ENCODE measurements at regions not wholly inside any gene's neighbourhood (a gene's known extent, or its start where the extent isn't known, plus 50 kb on each side); places are given as distances from the start of the nearest gene placed in this dataset.
"Not testable (repeated sequence)": the region's sequence is repeated elsewhere in the genome, so short reads cannot be mapped to it uniquely, and the experiment has no call there.

DNA sequence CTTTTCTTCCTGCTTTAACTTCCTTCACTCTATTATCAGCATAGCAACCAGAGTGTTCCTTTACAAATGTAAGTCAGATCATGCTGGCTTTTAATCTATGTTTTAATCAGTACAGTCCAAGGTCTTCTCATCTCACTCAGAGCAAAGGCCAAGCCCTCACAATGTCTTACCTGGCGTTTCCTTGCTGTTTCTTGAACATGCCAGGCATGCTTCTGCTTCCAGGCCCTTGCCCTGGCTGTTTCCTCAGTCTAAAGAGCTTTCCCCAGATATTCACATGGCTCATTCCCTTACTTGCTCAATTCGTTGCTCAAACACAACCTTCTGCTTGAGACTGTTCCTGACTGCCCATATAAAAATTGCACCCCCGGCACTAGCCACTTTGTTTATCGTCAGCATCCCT is 121.7 kb upstream of the GLRA1 start:
- H3K27me3 ChIP-seq: no peaks in the 10 kb centered on the region
- no peak overlapping the region for H3K4me3 ChIP-seq
- H3K4me1 ChIP-seq: no peaks in the 10 kb centered on the region
- no peak overlapping the region for H3K27ac ChIP-seq
- DNase-seq (no peak), ATAC-seq (no peak)
- H3K9me3 ChIP-seq: no peaks in the 10 kb centered on the region
- no peaks in the 10 kb centered on the region for H3K36me3 ChIP-seq
- intact Hi-C loops (cut with DNase I): no loop called here
- TF ChIP-seq, protein P1, sequence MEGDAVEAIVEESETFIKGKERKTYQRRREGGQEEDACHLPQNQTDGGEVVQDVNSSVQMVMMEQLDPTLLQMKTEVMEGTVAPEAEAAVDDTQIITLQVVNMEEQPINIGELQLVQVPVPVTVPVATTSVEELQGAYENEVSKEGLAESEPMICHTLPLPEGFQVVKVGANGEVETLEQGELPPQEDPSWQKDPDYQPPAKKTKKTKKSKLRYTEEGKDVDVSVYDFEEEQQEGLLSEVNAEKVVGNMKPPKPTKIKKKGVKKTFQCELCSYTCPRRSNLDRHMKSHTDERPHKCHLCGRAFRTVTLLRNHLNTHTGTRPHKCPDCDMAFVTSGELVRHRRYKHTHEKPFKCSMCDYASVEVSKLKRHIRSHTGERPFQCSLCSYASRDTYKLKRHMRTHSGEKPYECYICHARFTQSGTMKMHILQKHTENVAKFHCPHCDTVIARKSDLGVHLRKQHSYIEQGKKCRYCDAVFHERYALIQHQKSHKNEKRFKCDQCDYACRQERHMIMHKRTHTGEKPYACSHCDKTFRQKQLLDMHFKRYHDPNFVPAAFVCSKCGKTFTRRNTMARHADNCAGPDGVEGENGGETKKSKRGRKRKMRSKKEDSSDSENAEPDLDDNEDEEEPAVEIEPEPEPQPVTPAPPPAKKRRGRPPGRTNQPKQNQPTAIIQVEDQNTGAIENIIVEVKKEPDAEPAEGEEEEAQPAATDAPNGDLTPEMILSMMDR (IDR thresholded peaks at IDR 0.05): no peak
- TF ChIP-seq POLR2A (IDR thresholded peaks at IDR 0.05): no peak
- 45% methylated on average over 4 of the region's 4 CpGs for WGBS (ENCODE audit: insufficient coverage, low coverage, low lambda C conversion rate, missing lambda C conversion rate)

DNA sequence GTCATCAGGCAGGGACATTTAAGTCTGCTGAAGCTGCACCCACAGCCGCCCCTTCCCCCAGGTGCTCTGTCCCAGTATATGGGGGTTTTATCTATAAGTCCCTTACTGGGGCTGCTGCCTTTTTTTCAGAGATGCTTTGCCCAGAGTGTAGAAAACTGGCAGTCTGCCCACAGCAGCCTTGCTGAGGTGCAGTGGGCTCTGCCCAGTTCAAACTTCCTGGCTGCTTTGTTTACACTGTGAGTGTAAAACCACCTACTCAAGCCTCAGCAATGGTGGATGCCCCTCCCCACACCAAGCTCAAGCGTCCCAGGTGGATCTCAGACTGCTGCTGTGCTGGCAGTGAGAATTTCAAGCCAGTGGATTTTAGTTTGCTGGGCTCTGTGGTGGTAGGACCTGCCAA is 114.2 kb upstream of the GLRA1 start:
- H3K4me1 ChIP-seq; ATAC-seq; H3K27me3 ChIP-seq; intact Hi-C loops (cut with DNase I); H3K36me3 ChIP-seq; DNase-seq; H3K4me3 ChIP-seq; H3K9me3 ChIP-seq; H3K27ac ChIP-seq: not testable (repeated sequence)
- 57% methylated on average over 1 of the region's 2 CpGs for WGBS (ENCODE audit: insufficient coverage, low coverage, low lambda C conversion rate, missing lambda C conversion rate)

DNA sequence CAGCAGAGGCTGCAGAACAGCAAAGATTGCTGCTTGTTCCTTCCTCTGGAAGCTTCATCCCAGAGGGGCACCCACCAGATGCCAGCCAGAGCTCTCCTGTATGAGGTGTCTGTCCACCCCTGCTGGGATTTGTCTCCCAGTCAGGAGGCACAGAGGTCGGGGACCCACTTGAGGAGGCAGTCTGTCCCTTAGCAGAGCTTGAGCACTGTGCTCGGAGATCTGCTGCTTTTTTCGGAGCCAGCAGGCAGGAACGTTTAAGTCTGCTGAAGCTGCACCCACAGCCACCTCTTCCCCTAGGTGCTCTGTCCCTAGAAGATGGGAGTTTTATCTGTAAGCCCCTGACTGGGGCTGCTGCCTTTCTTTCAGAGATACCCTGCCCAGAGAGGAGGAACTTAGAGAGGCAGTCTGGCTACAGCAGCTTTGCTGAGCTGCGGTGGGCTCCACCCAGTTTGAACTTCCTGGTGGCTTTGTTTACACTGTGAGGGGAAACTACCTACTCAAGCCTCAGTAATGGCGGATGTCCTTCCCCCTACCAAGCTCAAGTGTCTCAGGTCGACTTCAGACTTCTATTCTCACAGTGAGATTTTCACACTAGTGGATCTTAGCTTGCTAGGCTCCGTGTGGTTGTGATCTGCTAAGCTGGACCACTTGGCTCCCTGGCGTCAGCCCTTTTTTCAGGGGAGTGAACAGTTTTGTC is 101.8 kb upstream of the GLRA1 start:
- H3K27ac ChIP-seq; DNase-seq; ATAC-seq; H3K4me1 ChIP-seq; H3K4me3 ChIP-seq; intact Hi-C loops (cut with DNase I); H3K27me3 ChIP-seq; H3K36me3 ChIP-seq; H3K9me3 ChIP-seq: not testable (repeated sequence)
- WGBS (ENCODE audit: insufficient coverage, low coverage, low lambda C conversion rate, missing lambda C conversion rate): 55% methylated on average over 7 of the region's 9 CpGs

DNA sequence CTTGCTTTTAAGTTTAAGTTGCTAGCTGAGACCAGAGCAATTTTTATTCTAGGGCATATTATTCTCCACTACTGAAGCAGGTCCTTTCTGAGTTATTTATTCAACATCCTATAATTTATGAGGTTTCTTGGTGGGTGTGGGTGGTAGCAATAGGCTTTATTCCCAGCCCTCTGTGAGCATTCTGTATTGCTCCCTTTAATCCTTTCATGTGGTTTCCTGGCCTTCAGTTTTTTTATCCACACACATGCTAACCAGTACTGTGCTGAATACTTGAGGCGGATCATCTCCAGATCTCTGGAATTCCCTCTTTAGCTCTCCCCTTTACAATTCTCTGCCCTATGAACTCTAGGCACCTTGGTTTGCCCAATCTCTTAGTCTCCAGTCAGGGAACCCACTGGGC is 91.8 kb upstream of the GLRA1 start:
- TF ChIP-seq, protein P1 (IDR thresholded peaks at IDR 0.05): no peak
- no peak for TF ChIP-seq POLR2A (IDR thresholded peaks at IDR 0.05)
- intact Hi-C loops (cut with DNase I): no loop called here
- DNase-seq: no peak

DNA sequence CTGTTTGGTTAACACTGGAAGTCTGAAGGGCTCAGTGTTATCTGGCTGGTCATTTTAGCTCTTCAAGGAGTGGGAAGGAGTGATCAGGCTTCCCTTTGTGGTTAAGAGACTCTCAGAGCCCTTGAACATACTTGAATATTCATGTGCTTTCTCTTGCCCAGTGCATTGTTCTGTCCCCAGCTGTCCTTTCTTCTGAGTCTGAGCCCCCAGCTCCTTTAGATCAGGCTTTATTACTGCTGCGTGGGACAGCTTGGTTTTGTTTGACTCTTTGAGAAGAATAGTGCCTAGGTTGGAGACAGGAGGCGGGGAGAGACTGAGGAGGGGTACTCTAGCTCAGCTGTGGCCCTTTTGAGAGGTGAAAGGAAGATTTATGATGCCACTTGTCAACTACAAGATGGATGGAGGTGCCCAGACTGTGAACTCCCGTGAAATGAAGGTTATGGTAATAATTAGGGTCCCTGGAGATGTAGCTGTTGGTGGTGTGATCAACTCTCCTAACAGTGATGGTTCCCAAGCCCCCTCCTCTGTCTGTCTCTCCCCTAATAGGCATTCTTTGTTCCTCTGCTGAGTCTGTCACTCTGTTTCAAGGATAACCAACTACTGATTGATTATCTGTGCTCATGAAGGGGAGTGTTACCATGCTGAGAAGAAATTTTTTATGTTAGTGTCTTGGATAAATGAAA is 83.1 kb upstream of the GLRA1 start:
- DNase-seq (no peak), ATAC-seq (no peak)
- no peaks in the 10 kb centered on the region for H3K9me3 ChIP-seq
- no peaks in the 10 kb centered on the region for H3K36me3 ChIP-seq
- TF ChIP-seq POLR2A (IDR thresholded peaks at IDR 0.05): no peak
- TF ChIP-seq, protein P1 (IDR thresholded peaks at IDR 0.05): no peak
- no peak overlapping the region for H3K27ac ChIP-seq
- H3K27me3 ChIP-seq: no peaks in the 10 kb centered on the region
- no peak overlapping the region for H3K4me3 ChIP-seq
- intact Hi-C loops (cut with DNase I): no loop called here
- no peaks in the 10 kb centered on the region for H3K4me1 ChIP-seq
- 25% methylated on average over 3 of the region's 3 CpGs for WGBS (ENCODE audit: insufficient coverage, low coverage, low lambda C conversion rate, missing lambda C conversion rate)

More for the DNA sequence above, 91.8 kb upstream of the GLRA1 start:
- Histone ChIP-seq H3K4me3 (no peak overlapping the region), H3K9me3 (no peaks in the 10 kb centered on the region), H3K27ac (no peak overlapping the region), H3K4me1 (no peaks in the 10 kb centered on the region), H3K27me3 (no peaks in the 10 kb centered on the region), H3K36me3 (no peaks in the 10 kb centered on the region)
- ATAC-seq: no peak
- 78% methylated on average over 1 of the region's 1 CpG for WGBS (ENCODE audit: insufficient coverage, low coverage, low lambda C conversion rate, missing lambda C conversion rate)

Measured in right lobe of liver (tissue), 6 donors.